Ascending aorta (tissue), 2 donors: ENCODE measurements at regions not wholly inside any gene's neighbourhood (a gene's known extent, or its start where the extent isn't known, plus 50 kb on each side); places are given as distances from the start of the nearest gene placed in this dataset.

ENCODE experiments used
- DNase-seq, 2 donors: peaks; one replicate each; pipeline ENCODE4 v3.0.0-alpha.2; 2019; ENCODE audit warnings: low spot score in 2 of 2
- H3K27ac ChIP-seq, 2 donors: fragments of 200-600 bp; sonication (generic); one replicate each; pipeline ENCODE4 v1.5.1; 2016 to 2017; ENCODE audit warnings: mild to moderate bottlenecking in 1 of 2
- H3K27me3 ChIP-seq: fragments of 200-600 bp; sonication (generic); one replicate; pipeline ENCODE4 v1.5.1; 2017
- H3K36me3 ChIP-seq, 2 donors: fragments of 200-600 bp; sonication (generic); one replicate each; pipeline ENCODE4 v1.5.1; 2016
- H3K4me1 ChIP-seq, 2 donors: fragments of 200-600 bp; sonication (generic); one replicate each; pipeline ENCODE4 v1.5.1; 2016 to 2017; ENCODE audit warnings: mild to moderate bottlenecking in 1 of 2
- H3K4me3 ChIP-seq, 2 donors: fragments of 200-600 bp; sonication (generic); one replicate each; pipeline ENCODE4 v1.5.1; 2016 to 2017; ENCODE audit warnings: mild to moderate bottlenecking in 1 of 2
- H3K9me3 ChIP-seq, 2 donors: fragments of 200-600 bp; sonication (generic); one replicate each; pipeline ENCODE4 v1.5.1; 2016
- CTCF ChIP-seq, 3 experiments: fragments of 200-600 bp in 2 of 3; fragments of 450-650 bp in 1 of 3; sonication (generic) in 2 of 3; IDR thresholded peaks; one replicate each; pipeline ENCODE4 v1.5.1; 2016 to 2019; ENCODE audit warnings: antibody characterized with exemption in 3 of 3, mild to moderate bottlenecking in 1 of 3, moderate library complexity in 1 of 3
- intact Hi-C: fragments of 100-400 bp; cut with DNase I; formaldehyde crosslinking; loops from one replicate; pipeline ENCODE4 v1.15.1; 2023

GRCh38 chr19:16025108-16026101 is 50.9 kb upstream of the TPM4 start:
- no peaks in the 10 kb centered on the region for H3K27me3 ChIP-seq
- no peak overlapping the region for H3K27ac ChIP-seq
- peak in 1 of 2 donors; percentile 62 for DNase-seq
- intact Hi-C loops = loop anchor here (1.0 kb wide), 1 partner anchor 157 kb away; no protein-coding TSS in a partner anchor
- no peaks in the 10 kb centered on the region for H3K36me3 ChIP-seq
- no peaks in the 10 kb centered on the region for H3K9me3 ChIP-seq
- no peaks in the 10 kb centered on the region for H3K4me1 ChIP-seq
- peak in 2 of 3 experiments; percentile 38 to 44 for TF ChIP-seq CTCF (IDR thresholded peaks at IDR 0.05)
- no peak overlapping the region for H3K4me3 ChIP-seq

- TF ChIP-seq CTCF (IDR thresholded peaks at IDR 0.05) = no peak
- intact Hi-C loops = no loop called here
- no peaks in the 10 kb centered on the region for H3K9me3 ChIP-seq
These were observed 50.2 kb upstream of the TPM4 start for GRCh38 chr19:16026131-16026530.

More at GRCh38 chr19:16026131-16026530, 50.2 kb upstream of the TPM4 start:
- Histone ChIP-seq H3K27me3 (no peaks in the 10 kb centered on the region), H3K4me1 (no peaks in the 10 kb centered on the region), H3K27ac (no peak overlapping the region), H3K36me3 (no peaks in the 10 kb centered on the region), H3K4me3 (no peak overlapping the region)
- no peak for DNase-seq
